GM21528 (cell line): ENCODE measurements at regions not wholly inside any gene's neighbourhood (a gene's known extent, or its start where the extent isn't known, plus 50 kb on each side); places are given as distances from the start of the nearest gene placed in this dataset.
"Not testable (repeated sequence)": the region's sequence is repeated elsewhere in the genome, so short reads cannot be mapped to it uniquely, and the experiment has no call there.

Experiments
- ATAC-seq: cut with Tn5 transposase; IDR thresholded peaks from one replicate; pipeline ENCODE4 v1.9.1; 2021; ENCODE audit warnings: mild to moderate bottlenecking, moderate library complexity; ENCODE audit not compliant: unreplicated experiment, low FRiP score

- ATAC-seq = no peak
These were observed 1710.1 kb downstream of the SI start for GRCh38 chr3:163368168-163368567.

GRCh38 chr3:163364717-163365116, 1713.6 kb downstream of the SI start:
- ATAC-seq = no peak

GRCh38 chr3:163362151-163362550, 1716.1 kb downstream of the SI start:
- ATAC-seq = no peak

- ATAC-seq = not testable (repeated sequence)
These were observed 1716.9 kb downstream of the SI start for GRCh38 chr3:163361357-163361878.

- no peak for ATAC-seq
These were observed 1730.4 kb downstream of the SI start for GRCh38 chr3:163347944-163348343.

GRCh38 chr3:163335429-163335828, 1742.9 kb downstream of the SI start:
- ATAC-seq = no peak

GRCh38 chr3:163328680-163329079, 1749.6 kb downstream of the SI start:
- ATAC-seq = no peak

- no peak for ATAC-seq
These were observed 1751.2 kb downstream of the SI start for GRCh38 chr3:163327086-163327485.

- ATAC-seq = no peak
These were observed 1762.5 kb downstream of the SI start for GRCh38 chr3:163315786-163316185.

- no peak for ATAC-seq
These were observed 1771.9 kb downstream of the SI start for GRCh38 chr3:163306405-163306804.

- ATAC-seq = no peak
These were observed 1777.1 kb downstream of the OTOL1 start for GRCh38 chr3:163273694-163274093.

GRCh38 chr3:163266731-163267130, 1770.1 kb downstream of the OTOL1 start:
- no peak for ATAC-seq

- no peak for ATAC-seq
These were observed 1765.0 kb downstream of the OTOL1 start for GRCh38 chr3:163261618-163262017.

GRCh38 chr3:163261056-163261455, 1764.4 kb downstream of the OTOL1 start:
- ATAC-seq = no peak

GRCh38 chr3:163218336-163218735, 1721.7 kb downstream of the OTOL1 start:
- ATAC-seq = no peak

GRCh38 chr3:163213838-163214237, 1717.2 kb downstream of the OTOL1 start:
- no peak for ATAC-seq

- ATAC-seq = no peak
These were observed 1700.3 kb downstream of the OTOL1 start for GRCh38 chr3:163196815-163197374.

- ATAC-seq = no peak
These were observed 1699.6 kb downstream of the OTOL1 start for GRCh38 chr3:163196245-163196644.

GRCh38 chr3:163185721-163186350, 1689.2 kb downstream of the OTOL1 start:
- ATAC-seq = no peak

- no peak for ATAC-seq
These were observed 1679.4 kb downstream of the OTOL1 start for GRCh38 chr3:163175970-163176369.

GRCh38 chr3:163172513-163172912, 1675.9 kb downstream of the OTOL1 start:
- ATAC-seq = not testable (repeated sequence)

- ATAC-seq = no peak
These were observed 1669.6 kb downstream of the OTOL1 start for GRCh38 chr3:163166197-163166596.
